Cardiac muscle cell (in vitro differentiated cells and primary cell): ENCODE measurements at regions not wholly inside any gene's neighbourhood (a gene's known extent, or its start where the extent isn't known, plus 50 kb on each side); places are given as distances from the start of the nearest gene placed in this dataset.
A peak's percentile ranks its signal among the peaks of the same experiment; 100 is the strongest.

Experiments used
- DNase-seq, 2 donors: peaks; one replicate each; pipeline versions ENCODE4 v3.0.0 to v3.0.0-alpha.2; 2010 to 2017; ENCODE audit warnings: low read depth in 1 of 2, low spot score in 1 of 2
- H3K27ac ChIP-seq: fragments of 200-600 bp; sonication (generic); 2 replicates; pipeline ENCODE4 v1.5.1; 2016
- H3K27me3 ChIP-seq: fragments of 200-600 bp; sonication (generic); 2 replicates; pipeline ENCODE4 v1.6.0; 2016; ENCODE audit warnings: control low read depth
- H3K36me3 ChIP-seq: fragments of 200-600 bp; sonication (generic); 2 replicates; pipeline ENCODE4 v1.5.1; 2016; ENCODE audit warnings: control low read depth
- H3K4me1 ChIP-seq: fragments of 200-600 bp; sonication (generic); 2 replicates; pipeline ENCODE4 v1.8.1; 2017; ENCODE audit warnings: low read depth, mild to moderate bottlenecking, mixed run types
- H3K4me3 ChIP-seq: fragments of 200-600 bp; sonication (generic); 2 replicates; pipeline ENCODE4 v1.5.1; 2016; ENCODE audit warnings: mild to moderate bottlenecking
- H3K9me3 ChIP-seq: fragments of 200-600 bp; sonication (generic); 2 replicates; pipeline ENCODE4 v1.5.1; 2017; ENCODE audit warnings: low read depth, mild to moderate bottlenecking, control low read depth
- CTCF ChIP-seq: IDR thresholded peaks from 2 replicates; pipeline ENCODE4 v1.5.1; 2012; ENCODE audit warnings: low read depth, mild to moderate bottlenecking, low read length

- Histone ChIP-seq H3K4me1 (no peaks in the 10 kb centered on the region), H3K9me3 (no peaks in the 10 kb centered on the region), H3K4me3 (no peak overlapping the region), H3K27me3 (peaks cover 57% of the 10 kb centered on the region), H3K36me3 (no peaks in the 10 kb centered on the region), H3K27ac (no peak overlapping the region)
- DNase-seq, result no peak
- TF ChIP-seq CTCF, result no peak
Observed at GRCh38 chr15:93981706-93982105, 249.7 kb upstream of the MCTP2 start.

GRCh38 chr15:93980261-93980911 is 251.0 kb upstream of the MCTP2 start:
- no peak overlapping the region for H3K4me3 ChIP-seq
- DNase-seq, result no peak
- H3K27ac ChIP-seq, result no peak overlapping the region
- no peak for TF ChIP-seq CTCF
- H3K27me3 ChIP-seq, result peaks cover 57% of the 10 kb centered on the region
- H3K9me3 ChIP-seq, result no peaks in the 10 kb centered on the region
- no peaks in the 10 kb centered on the region for H3K36me3 ChIP-seq
- no peaks in the 10 kb centered on the region for H3K4me1 ChIP-seq

GRCh38 chr15:93974804-93975481 is 256.4 kb upstream of the MCTP2 start:
- H3K4me3 ChIP-seq, result no peak overlapping the region
- no peak overlapping the region for H3K27ac ChIP-seq
- peak; percentile 16 for TF ChIP-seq CTCF
- DNase-seq, result peak; percentile 31 to 58
- peaks cover 43% of the 10 kb centered on the region for H3K27me3 ChIP-seq
- no peaks in the 10 kb centered on the region for H3K36me3 ChIP-seq
- no peaks in the 10 kb centered on the region for H3K4me1 ChIP-seq
- H3K9me3 ChIP-seq, result no peaks in the 10 kb centered on the region

GRCh38 chr15:93973287-93973686 is 258.1 kb upstream of the MCTP2 start:
- TF ChIP-seq CTCF, result no peak
- Histone ChIP-seq H3K27ac (no peak overlapping the region), H3K27me3 (peaks cover 58% of the 10 kb centered on the region), H3K36me3 (no peaks in the 10 kb centered on the region), H3K9me3 (no peaks in the 10 kb centered on the region), H3K4me1 (no peaks in the 10 kb centered on the region), H3K4me3 (no peak overlapping the region)
- DNase-seq, result no peak

GRCh38 chr15:93968773-93969172 is 262.6 kb upstream of the MCTP2 start:
- H3K4me3 ChIP-seq, result no peak overlapping the region
- TF ChIP-seq CTCF, result no peak
- no peak for DNase-seq
- H3K27me3 ChIP-seq, result peaks cover 86% of the 10 kb centered on the region
- H3K27ac ChIP-seq, result no peak overlapping the region
- no peaks in the 10 kb centered on the region for H3K4me1 ChIP-seq
- H3K9me3 ChIP-seq, result no peaks in the 10 kb centered on the region
- no peaks in the 10 kb centered on the region for H3K36me3 ChIP-seq
